Natural killer cell (primary cell): ENCODE measurements at regions not wholly inside any gene's neighbourhood (a gene's known extent, or its start where the extent isn't known, plus 50 kb on each side); places are given as distances from the start of the nearest gene placed in this dataset.

Experiments used
- ATAC-seq, 3 donors: fragments of 150-1000 bp in 2 of 3; fragments of 200-7000 bp in 1 of 3; cut with Tn5 transposase; 1 replicate in 1 of 3; 2 replicates in 2 of 3; pipeline ENCODE4 v1.10.0; 2021; ENCODE audit warnings: mild to moderate bottlenecking in 2 of 3, moderate library complexity in 2 of 3
- DNase-seq, 2 donors: peaks; one replicate each; pipeline versions ENCODE4 v3.0.0 to v3.0.0-alpha.2; 2013 to 2021; ENCODE audit warnings: mixed read lengths in 1 of 2
- H3K27ac ChIP-seq: one replicate; pipeline ENCODE4 v1.5.1; 2013; ENCODE audit warnings: mild to moderate bottlenecking, low read length
- H3K27me3 ChIP-seq: one replicate; pipeline ENCODE4 v1.6.1; 2013; ENCODE audit warnings: low read length; ENCODE audit not compliant: control insufficient read depth, insufficient read depth
- H3K36me3 ChIP-seq: one replicate; pipeline ENCODE4 v1.6.1; 2013; ENCODE audit warnings: low read length; ENCODE audit not compliant: control insufficient read depth, insufficient read depth
- H3K4me1 ChIP-seq: one replicate; pipeline ENCODE4 v1.6.1; 2013; ENCODE audit warnings: low read length; ENCODE audit not compliant: control insufficient read depth, insufficient read depth
- H3K4me3 ChIP-seq: one replicate; pipeline ENCODE4 v1.5.1; 2013; ENCODE audit warnings: low read length
- H3K9me3 ChIP-seq: one replicate; pipeline ENCODE4 v1.6.1; 2013; ENCODE audit warnings: low read length; ENCODE audit not compliant: control insufficient read depth, insufficient read depth
- H3K27ac Mint-ChIP-seq, 2 donors: one replicate each; pipeline ENCODE4 v1.8.0; 2022; ENCODE audit warnings: mild to moderate bottlenecking in 2 of 2, mixed read lengths in 2 of 2, moderate library complexity in 1 of 2
- H3K27me3 Mint-ChIP-seq, 2 donors: one replicate each; pipeline ENCODE4 v1.8.0; 2022; ENCODE audit warnings: low read depth in 2 of 2, mixed read lengths in 2 of 2
- H3K36me3 Mint-ChIP-seq: one replicate; pipeline ENCODE4 v1.8.0; 2022; ENCODE audit warnings: mixed read lengths
- H3K4me1 Mint-ChIP-seq, 2 donors: one replicate each; pipeline ENCODE4 v1.8.0; 2022; ENCODE audit warnings: mixed read lengths in 2 of 2
- H3K4me3 Mint-ChIP-seq: one replicate; pipeline ENCODE4 v1.8.0; 2022; ENCODE audit warnings: mild to moderate bottlenecking, moderate library complexity, mixed read lengths
- H3K9me3 Mint-ChIP-seq, 2 donors: one replicate each; pipeline ENCODE4 v1.8.0; 2022; ENCODE audit warnings: mixed read lengths in 2 of 2
- CTCF ChIP-seq: fragments of 200-600 bp; IDR thresholded peaks from one replicate; pipeline ENCODE4 v1.8.0; 2022; ENCODE audit warnings: antibody characterized with exemption
- WGBS: methylation state at CpG from one replicate; pipeline ENCODE4 v1.1.7; 2013; ENCODE audit warnings: missing lambda C conversion rate; ENCODE audit not compliant: insufficient coverage; 5-methylcytosine and 5-hydroxymethylcytosine counted together
- intact Hi-C: fragments of 100-400 bp; cut with micrococcal nuclease; formaldehyde crosslinking; loops from one replicate; pipeline ENCODE4 v1.14.2; 2022

GRCh38 chr15:62440362-62441105 lies 275.4 kb upstream of the C2CD4B start:
- Histone ChIP-seq H3K27ac (no peak overlapping the region), H3K4me3 (no peak overlapping the region), H3K4me1 (no peaks in the 10 kb centered on the region), H3K9me3 (no peaks in the 10 kb centered on the region), H3K27me3 (no peaks in the 10 kb centered on the region), H3K36me3 (no peaks in the 10 kb centered on the region)
- no peak overlapping the region for H3K27ac Mint-ChIP-seq
- 92% methylated on average over 11 of the region's 11 CpGs for WGBS
- peaks cover 0 to 3% of the 10 kb centered on the region in 2 donors for H3K27me3 Mint-ChIP-seq
- no peak overlapping the region for H3K4me3 Mint-ChIP-seq
- H3K36me3 Mint-ChIP-seq = no peaks in the 10 kb centered on the region
- no peak for TF ChIP-seq CTCF
- H3K4me1 Mint-ChIP-seq = no peaks in the 10 kb centered on the region
- intact Hi-C loops = no loop called here
- H3K9me3 Mint-ChIP-seq = no peaks in the 10 kb centered on the region
- ATAC-seq = no peak
- no peak for DNase-seq

GRCh38 chr15:62444104-62445022 lies 279.3 kb upstream of the C2CD4B start:
- ATAC-seq = no peak
- Histone ChIP-seq H3K27ac (no peak overlapping the region), H3K4me3 (no peak overlapping the region), H3K4me1 (no peaks in the 10 kb centered on the region), H3K9me3 (no peaks in the 10 kb centered on the region), H3K36me3 (no peaks in the 10 kb centered on the region), H3K27me3 (no peaks in the 10 kb centered on the region)
- intact Hi-C loops = no loop called here
- Mint-ChIP-seq H3K4me1 (no peaks in the 10 kb centered on the region), H3K36me3 (no peaks in the 10 kb centered on the region), H3K9me3 (no peaks in the 10 kb centered on the region), H3K4me3 (no peak overlapping the region), H3K27me3 (peaks cover 0 to 3% of the 10 kb centered on the region in 2 donors), H3K27ac (no peak overlapping the region)
- 88% methylated on average over 7 of the region's 8 CpGs for WGBS
- TF ChIP-seq CTCF = no peak
- DNase-seq = no peak

- ATAC-seq (no peak), DNase-seq (no peak)
- H3K27ac ChIP-seq = no peak overlapping the region
- no peak for TF ChIP-seq CTCF
- H3K27ac Mint-ChIP-seq = no peak overlapping the region
- H3K27me3 ChIP-seq = no peaks in the 10 kb centered on the region
- H3K36me3 ChIP-seq = no peaks in the 10 kb centered on the region
- H3K4me1 ChIP-seq = no peaks in the 10 kb centered on the region
- no peak overlapping the region for H3K4me3 ChIP-seq
- no peaks in the 10 kb centered on the region for H3K36me3 Mint-ChIP-seq
- no peaks in the 10 kb centered on the region for H3K4me1 Mint-ChIP-seq
- no peaks in the 10 kb centered on the region for H3K9me3 Mint-ChIP-seq
- WGBS = 88% methylated on average over 1 of the region's 2 CpGs
- intact Hi-C loops = no loop called here
- H3K9me3 ChIP-seq = no peaks in the 10 kb centered on the region
- H3K4me3 Mint-ChIP-seq = no peak overlapping the region
- peaks cover 0 to 3% of the 10 kb centered on the region in 2 donors for H3K27me3 Mint-ChIP-seq
Measured at GRCh38 chr15:62445244-62445643, 280.2 kb upstream of the C2CD4B start.
